ENCODE measurements at regions not wholly inside any gene's neighbourhood (a gene's known extent, or its start where the extent isn't known, plus 50 kb on each side); places are given as distances from the start of the nearest gene placed in this dataset.

DNA sequence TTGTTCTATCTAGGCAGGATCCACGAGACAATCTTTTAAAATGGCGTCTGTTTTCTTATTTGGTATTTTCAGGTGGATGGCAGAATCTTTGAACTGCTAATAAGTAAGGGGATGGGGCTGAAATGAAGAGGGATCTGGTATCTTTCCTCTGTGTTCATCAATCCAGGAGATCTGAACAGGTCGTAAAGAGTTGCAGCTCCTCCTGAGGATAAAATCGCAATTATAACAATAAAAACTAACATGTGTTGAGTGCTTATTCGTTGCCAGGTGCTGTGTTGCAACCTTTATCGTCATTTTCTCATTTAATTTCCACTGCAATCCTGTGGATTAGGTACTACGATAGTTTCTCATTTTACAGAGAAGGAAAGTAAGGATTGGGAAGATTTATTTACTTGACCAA lies 134.6 kb upstream of the DPYD start:
- no peaks in the 10 kb centered on the region for H3K36me3 ChIP-seq (ENCODE audit: low read depth)
- H3K4me3 ChIP-seq (ENCODE audit: severe bottlenecking): no peak overlapping the region
- DNase-seq (ENCODE audit: low spot score) (no peak), ATAC-seq (ENCODE audit: low read depth) (no peak)
- H3K27ac ChIP-seq (ENCODE audit: poor library complexity, severe bottlenecking): no peak overlapping the region
- H3K4me1 ChIP-seq (ENCODE audit: insufficient read depth, poor library complexity, severe bottlenecking): peaks cover 3% of the 10 kb centered on the region
- no peaks in the 10 kb centered on the region for H3K27me3 ChIP-seq (ENCODE audit: insufficient read depth, poor library complexity, severe bottlenecking)
- no peaks in the 10 kb centered on the region for H3K9me3 ChIP-seq (ENCODE audit: severe bottlenecking)
- TF ChIP-seq, protein P1, sequence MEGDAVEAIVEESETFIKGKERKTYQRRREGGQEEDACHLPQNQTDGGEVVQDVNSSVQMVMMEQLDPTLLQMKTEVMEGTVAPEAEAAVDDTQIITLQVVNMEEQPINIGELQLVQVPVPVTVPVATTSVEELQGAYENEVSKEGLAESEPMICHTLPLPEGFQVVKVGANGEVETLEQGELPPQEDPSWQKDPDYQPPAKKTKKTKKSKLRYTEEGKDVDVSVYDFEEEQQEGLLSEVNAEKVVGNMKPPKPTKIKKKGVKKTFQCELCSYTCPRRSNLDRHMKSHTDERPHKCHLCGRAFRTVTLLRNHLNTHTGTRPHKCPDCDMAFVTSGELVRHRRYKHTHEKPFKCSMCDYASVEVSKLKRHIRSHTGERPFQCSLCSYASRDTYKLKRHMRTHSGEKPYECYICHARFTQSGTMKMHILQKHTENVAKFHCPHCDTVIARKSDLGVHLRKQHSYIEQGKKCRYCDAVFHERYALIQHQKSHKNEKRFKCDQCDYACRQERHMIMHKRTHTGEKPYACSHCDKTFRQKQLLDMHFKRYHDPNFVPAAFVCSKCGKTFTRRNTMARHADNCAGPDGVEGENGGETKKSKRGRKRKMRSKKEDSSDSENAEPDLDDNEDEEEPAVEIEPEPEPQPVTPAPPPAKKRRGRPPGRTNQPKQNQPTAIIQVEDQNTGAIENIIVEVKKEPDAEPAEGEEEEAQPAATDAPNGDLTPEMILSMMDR (IDR thresholded peaks at IDR 0.05; ENCODE audit: poor library complexity, severe bottlenecking): no peak

DNA sequence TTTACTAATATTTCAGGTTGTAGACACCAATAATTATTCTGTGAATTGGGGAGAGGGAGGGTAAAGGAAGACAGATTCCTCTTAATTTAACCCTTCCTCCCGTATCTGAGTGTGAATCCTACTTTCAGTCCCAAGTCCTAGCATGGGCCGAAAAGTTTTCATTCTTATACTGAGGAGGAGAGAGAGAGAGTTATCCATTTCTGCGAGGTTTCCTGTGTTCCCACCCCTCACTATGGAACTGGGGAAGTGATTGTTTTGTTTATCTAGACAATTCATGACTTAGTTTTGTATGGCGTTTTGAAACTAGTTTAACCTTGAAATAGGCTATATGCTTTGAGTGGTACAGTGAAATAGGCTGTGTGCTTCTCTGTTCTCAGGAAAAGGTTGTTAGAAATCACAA lies 134.0 kb upstream of the DPYD start:
- no peak for ATAC-seq (ENCODE audit: low read depth)

DNA sequence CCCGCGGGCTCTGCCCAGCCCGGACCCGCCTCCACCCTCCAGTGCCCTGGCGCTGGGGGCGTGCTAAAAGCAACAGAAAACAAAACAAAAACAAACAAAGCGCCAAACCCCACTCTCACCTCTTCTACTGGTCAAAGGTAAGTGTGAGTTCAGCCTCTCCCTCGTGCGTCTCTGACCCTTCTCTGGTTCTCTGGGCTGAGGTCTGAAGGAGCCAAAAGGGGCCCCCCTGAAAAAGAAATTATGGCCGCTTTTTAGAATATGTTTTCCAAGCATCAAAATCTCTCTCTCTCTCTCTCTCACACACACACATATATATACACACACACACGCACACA lies 133.5 kb upstream of the DPYD start:
- Histone ChIP-seq H3K36me3 (ENCODE audit: low read depth) (no peaks in the 10 kb centered on the region), H3K27ac (ENCODE audit: poor library complexity, severe bottlenecking) (no peak overlapping the region), H3K4me3 (ENCODE audit: severe bottlenecking) (peak overlapping the region; percentile 41), H3K27me3 (ENCODE audit: insufficient read depth, poor library complexity, severe bottlenecking) (peaks cover 6% of the 10 kb centered on the region), H3K4me1 (ENCODE audit: insufficient read depth, poor library complexity, severe bottlenecking) (peaks cover 3% of the 10 kb centered on the region), H3K9me3 (ENCODE audit: severe bottlenecking) (no peaks in the 10 kb centered on the region)
- ATAC-seq (ENCODE audit: low read depth): no peak
- DNase-seq (ENCODE audit: low spot score): no peak
- TF ChIP-seq, protein P1 (IDR thresholded peaks at IDR 0.05; ENCODE audit: poor library complexity, severe bottlenecking): peak; percentile 76

More for the DNA sequence above, 134.0 kb upstream of the DPYD start:
- peaks cover 3% of the 10 kb centered on the region for H3K4me1 ChIP-seq (ENCODE audit: insufficient read depth, poor library complexity, severe bottlenecking)
- H3K27ac ChIP-seq (ENCODE audit: poor library complexity, severe bottlenecking): no peak overlapping the region
- no peak for DNase-seq (ENCODE audit: low spot score)
- no peak overlapping the region for H3K4me3 ChIP-seq (ENCODE audit: severe bottlenecking)
- TF ChIP-seq, protein P1 (IDR thresholded peaks at IDR 0.05; ENCODE audit: poor library complexity, severe bottlenecking): no peak
- H3K27me3 ChIP-seq (ENCODE audit: insufficient read depth, poor library complexity, severe bottlenecking): peaks cover 1% of the 10 kb centered on the region
- no peaks in the 10 kb centered on the region for H3K36me3 ChIP-seq (ENCODE audit: low read depth)
- no peaks in the 10 kb centered on the region for H3K9me3 ChIP-seq (ENCODE audit: severe bottlenecking)

DNA sequence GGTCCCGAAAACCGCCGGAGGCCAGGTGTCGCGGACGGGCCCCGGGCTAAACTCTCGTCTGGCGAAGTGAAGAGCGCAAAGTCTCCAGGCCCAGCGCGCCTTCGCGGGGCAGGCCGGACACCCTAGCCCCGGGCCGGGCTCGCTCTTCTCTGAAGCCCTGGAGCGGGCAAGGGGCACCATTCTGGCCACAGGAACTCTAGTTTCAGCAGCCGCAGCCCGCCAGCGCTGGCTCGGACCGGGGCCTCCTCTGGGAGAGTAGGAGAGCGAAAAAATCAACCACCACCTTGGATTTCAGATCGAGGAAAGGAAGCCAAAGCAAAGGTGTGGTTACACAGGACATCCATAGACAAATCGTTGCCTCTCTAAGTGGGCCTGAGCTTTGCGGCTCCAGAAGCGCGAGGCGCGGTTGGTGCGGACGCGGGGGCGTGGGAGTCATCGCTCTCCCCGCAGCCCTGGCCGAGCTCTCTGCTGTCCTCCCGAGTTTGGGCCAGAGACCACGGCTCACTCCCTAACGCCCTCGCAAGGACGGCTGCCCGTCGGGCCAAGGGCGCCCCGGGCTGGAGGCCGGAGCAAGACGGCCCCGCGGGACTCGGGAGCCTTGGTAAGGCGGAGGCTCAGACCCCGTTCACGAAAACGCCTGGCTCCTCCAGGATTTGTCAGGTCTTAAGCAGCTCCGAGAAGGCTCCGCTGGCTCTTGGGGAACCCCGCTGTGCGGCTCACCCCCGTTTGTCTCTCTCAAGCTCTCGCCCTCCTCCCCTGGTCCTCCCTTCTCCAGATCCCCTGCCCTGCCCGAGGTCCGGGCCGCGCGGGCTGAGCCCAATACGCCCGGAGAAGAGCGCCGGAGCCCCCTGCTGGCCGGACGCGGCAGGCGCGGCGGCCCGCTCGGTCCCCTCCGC lies 132.9 kb upstream of the DPYD start:
- no peaks in the 10 kb centered on the region for H3K36me3 ChIP-seq (ENCODE audit: low read depth)
- DNase-seq (ENCODE audit: low spot score) (peak; percentile 64), ATAC-seq (ENCODE audit: low read depth) (peak; percentile 91)
- H3K9me3 ChIP-seq (ENCODE audit: severe bottlenecking): no peaks in the 10 kb centered on the region
- peaks cover 12% of the 10 kb centered on the region for H3K27me3 ChIP-seq (ENCODE audit: insufficient read depth, poor library complexity, severe bottlenecking)
- peak overlapping the region; percentile 41 for H3K4me3 ChIP-seq (ENCODE audit: severe bottlenecking)
- no peak overlapping the region for H3K27ac ChIP-seq (ENCODE audit: poor library complexity, severe bottlenecking)
- H3K4me1 ChIP-seq (ENCODE audit: insufficient read depth, poor library complexity, severe bottlenecking): peaks cover 4% of the 10 kb centered on the region
- TF ChIP-seq, protein P1 (IDR thresholded peaks at IDR 0.05; ENCODE audit: poor library complexity, severe bottlenecking): peak; percentile 97

DNA sequence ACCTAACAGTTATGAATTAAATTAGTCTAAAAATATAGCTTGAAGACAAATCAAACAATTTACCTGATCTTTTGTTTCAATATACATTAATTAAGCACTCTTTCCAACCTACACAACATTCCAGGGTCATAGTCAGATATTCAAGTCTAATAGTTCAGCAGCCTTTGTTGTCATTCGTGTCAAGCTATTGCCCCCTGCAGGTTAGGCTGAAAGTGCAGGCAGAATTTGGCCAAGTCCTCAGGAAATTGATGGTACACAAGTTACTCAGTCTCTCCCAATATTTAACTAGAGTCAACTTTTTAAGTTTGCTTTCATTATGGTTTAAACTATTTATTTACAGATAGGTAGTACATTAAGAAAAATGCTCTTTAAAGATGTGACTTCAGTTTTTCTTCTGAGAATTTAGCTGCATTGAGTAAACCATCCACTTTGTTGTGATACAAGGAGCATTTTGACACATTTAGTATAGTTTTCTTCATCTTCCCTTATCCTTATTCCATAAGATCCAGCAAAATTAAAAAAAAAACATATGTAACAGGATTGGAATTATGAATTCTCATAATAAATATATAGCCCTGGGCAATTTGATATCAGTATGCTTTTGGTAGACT lies 130.3 kb upstream of the DPYD start:
- no peak overlapping the region for H3K4me3 ChIP-seq (ENCODE audit: severe bottlenecking)
- H3K36me3 ChIP-seq (ENCODE audit: low read depth): no peaks in the 10 kb centered on the region
- H3K27ac ChIP-seq (ENCODE audit: poor library complexity, severe bottlenecking): no peak overlapping the region
- H3K4me1 ChIP-seq (ENCODE audit: insufficient read depth, poor library complexity, severe bottlenecking): peaks cover 5% of the 10 kb centered on the region
- no peak for ATAC-seq (ENCODE audit: low read depth)
- TF ChIP-seq, protein P1 (IDR thresholded peaks at IDR 0.05; ENCODE audit: poor library complexity, severe bottlenecking): peak; percentile 96
- no peaks in the 10 kb centered on the region for H3K9me3 ChIP-seq (ENCODE audit: severe bottlenecking)
- peak; percentile 49 for DNase-seq (ENCODE audit: low spot score)
- peaks cover 23% of the 10 kb centered on the region for H3K27me3 ChIP-seq (ENCODE audit: insufficient read depth, poor library complexity, severe bottlenecking)

Data from RWPE2 (cell line).